ENCODE measurements at regions not wholly inside any gene's neighbourhood (a gene's known extent, or its start where the extent isn't known, plus 50 kb on each side); places are given as distances from the start of the nearest gene placed in this dataset.

GRCh38 chr1:62370594-62370993 is 51.4 kb upstream of the KANK4 start:
- DNase-seq (ENCODE audit: low read depth in 4 of 4, low spot score in 3 of 4), result no peak

GRCh38 chr1:62371375-62371774 is 52.1 kb upstream of the KANK4 start:
- DNase-seq (ENCODE audit: low read depth in 4 of 4, low spot score in 3 of 4), result no peak

DNA sequence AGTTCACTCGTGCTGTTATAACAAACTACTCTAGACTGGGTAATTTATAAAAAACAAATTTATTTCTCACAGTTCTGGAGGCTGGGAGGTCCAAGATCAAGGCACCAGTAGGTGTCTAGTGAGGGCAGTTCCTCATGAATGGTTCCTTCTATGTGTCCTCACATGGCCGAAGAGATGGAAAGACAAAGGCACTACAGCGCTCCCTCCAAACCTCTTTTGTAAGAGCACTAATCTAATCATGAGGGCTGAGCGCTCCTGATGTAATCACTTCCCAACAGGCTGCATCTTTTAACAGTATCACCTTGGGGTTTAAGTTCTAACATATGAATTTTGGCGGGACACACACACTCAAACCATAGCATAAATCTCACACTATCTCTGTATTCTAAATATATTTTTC is 54.0 kb upstream of the KANK4 start:
- no peak for DNase-seq (ENCODE audit: low read depth in 4 of 4, low spot score in 3 of 4)

GRCh38 chr1:62377043-62377562 is 57.9 kb upstream of the KANK4 start:
- no peak for DNase-seq (ENCODE audit: low read depth in 4 of 4, low spot score in 3 of 4)

DNA sequence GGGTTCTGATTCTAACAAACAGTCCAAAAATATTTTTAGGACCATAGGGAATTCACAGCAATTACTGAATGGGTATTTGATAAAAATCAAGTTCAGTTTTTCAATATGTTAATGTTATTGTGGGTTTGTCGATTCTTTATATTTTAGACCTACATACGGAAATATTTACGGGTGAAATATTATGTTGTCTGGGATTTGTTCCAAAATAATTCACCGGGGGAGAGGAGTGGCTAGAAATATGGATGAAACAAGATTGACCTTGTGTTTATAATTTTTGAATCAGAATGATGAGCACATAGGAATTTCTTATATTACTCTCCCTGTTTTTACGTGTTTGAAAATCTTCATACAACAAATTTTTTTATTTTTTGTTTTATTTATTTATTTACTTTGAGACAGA is 56.7 kb upstream of the USP1 start:
- no peak for DNase-seq (ENCODE audit: low read depth in 4 of 4, low spot score in 3 of 4)

DNA sequence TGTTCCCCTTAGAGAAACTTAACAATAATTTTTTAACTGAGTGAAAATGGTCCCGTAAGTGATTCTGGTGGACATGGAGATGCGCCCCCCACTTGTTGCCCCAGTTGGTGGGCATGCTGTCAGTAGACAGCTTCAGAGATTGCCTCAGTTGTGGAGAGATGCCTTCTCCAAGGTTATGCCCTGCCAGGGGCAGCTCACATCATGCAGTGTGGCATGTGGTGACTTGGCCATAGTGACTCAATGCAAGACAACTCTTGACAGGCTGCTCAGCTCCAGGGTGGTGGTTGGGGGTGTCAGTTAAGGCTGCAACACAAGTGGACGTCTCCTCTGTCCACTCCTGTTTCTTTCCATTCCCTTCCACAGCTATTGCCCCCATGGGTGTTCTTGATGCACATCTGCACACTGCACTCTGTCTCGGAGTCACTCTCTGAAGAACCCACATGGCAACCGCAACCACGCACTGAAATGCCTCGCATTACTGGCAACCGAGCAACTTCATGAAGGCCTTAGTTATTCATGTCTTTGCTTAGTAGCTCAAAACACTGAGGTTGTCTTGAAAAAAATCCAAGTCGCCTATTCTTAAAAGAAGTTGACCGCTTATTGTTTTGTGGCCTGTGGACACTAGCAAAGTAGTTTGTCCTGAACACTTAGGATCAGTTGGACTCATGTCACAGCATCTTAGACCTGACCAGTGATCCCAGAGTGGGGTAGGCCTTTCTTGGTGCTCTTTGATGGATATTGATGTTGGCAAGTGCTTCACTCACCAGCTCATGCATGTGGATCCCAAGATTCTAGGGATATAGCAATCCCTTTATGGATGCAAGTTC is 54.8 kb upstream of the USP1 start:
- DNase-seq (ENCODE audit: low read depth in 4 of 4, low spot score in 3 of 4), result no peak

GRCh38 chr1:62382658-62382955 is 54.2 kb upstream of the USP1 start:
- DNase-seq (ENCODE audit: low read depth in 4 of 4, low spot score in 3 of 4), result no peak

GRCh38 chr1:62384276-62385005 is 52.4 kb upstream of the USP1 start:
- peak in 3 of 4 donors; percentile 39 to 61 (median 60) for DNase-seq (ENCODE audit: low read depth in 4 of 4, low spot score in 3 of 4)

GRCh38 chr1:62385923-62386322 is 50.9 kb upstream of the USP1 start:
- DNase-seq (ENCODE audit: low read depth in 4 of 4, low spot score in 3 of 4), result no peak

DNA sequence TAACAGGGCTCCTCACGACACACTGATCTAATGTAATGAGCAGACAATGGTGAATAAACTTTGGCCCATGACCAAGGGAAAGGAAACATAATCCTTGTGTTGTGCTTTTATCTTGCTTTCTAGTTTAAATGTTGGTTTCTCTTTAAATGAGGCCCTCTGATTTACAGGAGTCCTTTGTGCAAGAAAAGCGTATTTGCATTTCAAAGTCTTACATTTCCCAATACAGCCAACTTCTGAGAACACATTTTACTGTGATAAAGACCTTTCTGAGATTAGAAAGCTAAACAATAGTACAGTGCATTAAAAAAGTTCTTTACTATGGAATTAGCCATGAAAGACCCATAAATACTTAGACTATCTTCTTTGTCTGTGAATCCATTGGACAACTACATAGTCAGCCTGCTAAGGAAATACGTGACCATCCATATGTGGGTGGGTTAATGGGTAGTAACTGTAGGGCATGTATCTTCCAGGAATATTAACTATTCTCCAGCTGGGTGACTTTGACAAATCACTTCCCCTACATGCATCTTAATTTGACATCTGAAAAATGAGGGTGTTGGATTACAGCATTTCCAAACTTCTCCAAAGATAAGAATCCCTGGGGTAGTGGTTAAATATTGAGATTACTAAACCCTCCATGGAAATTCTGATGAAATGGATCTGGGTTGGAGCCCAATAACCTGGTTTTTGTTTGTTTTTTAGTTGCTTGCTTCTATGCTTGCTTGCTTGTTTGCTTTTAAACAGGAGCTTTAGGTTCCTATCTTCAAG is 50.3 kb upstream of the USP1 start:
- DNase-seq (ENCODE audit: low read depth in 4 of 4, low spot score in 3 of 4), result no peak

Data from right renal pelvis (tissue), 4 donors.